WTC11 (cell line): ENCODE measurements at regions not wholly inside any gene's neighbourhood (a gene's known extent, or its start where the extent isn't known, plus 50 kb on each side); places are given as distances from the start of the nearest gene placed in this dataset.

ENCODE experiments used
- CBFB ChIP-seq: sonication (generic); formaldehyde crosslinking; IDR thresholded peaks from 2 replicates; pipeline ENCODE4 v1.8.1; 2022; ENCODE audit warnings: mild to moderate bottlenecking, low read depth, missing genetic modification reagents
- CTCF ChIP-seq: fragments of 200-600 bp; IDR thresholded peaks from 2 replicates; pipeline ENCODE4 v1.8.0; 2022; ENCODE audit warnings: antibody characterized with exemption
- E2F5 ChIP-seq: sonication (generic); formaldehyde crosslinking; IDR thresholded peaks from 2 replicates; pipeline ENCODE4 v1.8.1; 2022; ENCODE audit warnings: mild to moderate bottlenecking, moderate library complexity, missing genetic modification reagents
- ESRRA ChIP-seq: sonication (generic); formaldehyde crosslinking; IDR thresholded peaks from 2 replicates; pipeline ENCODE4 v1.8.1; 2022; ENCODE audit warnings: mild to moderate bottlenecking, missing genetic modification reagents, borderline replicate concordance
- FOXP4 ChIP-seq: sonication (generic); formaldehyde crosslinking; IDR thresholded peaks from 2 replicates; pipeline ENCODE4 v1.8.0; 2022; ENCODE audit warnings: mild to moderate bottlenecking, missing genetic modification reagents
- IRF2 ChIP-seq: sonication (generic); formaldehyde crosslinking; IDR thresholded peaks from 2 replicates; pipeline ENCODE4 v1.8.0; 2022; ENCODE audit warnings: low read depth, missing genetic modification reagents, borderline replicate concordance
- USF1 ChIP-seq: sonication (generic); formaldehyde crosslinking; IDR thresholded peaks from 2 replicates; pipeline ENCODE4 v1.8.0; 2022; ENCODE audit warnings: mild to moderate bottlenecking, missing genetic modification reagents
- ZNF138 ChIP-seq: sonication (generic); formaldehyde crosslinking; conservative IDR thresholded peaks from 2 replicates; pipeline ENCODE4 v1.8.1; 2022; ENCODE audit warnings: mild to moderate bottlenecking, moderate library complexity, missing genetic modification reagents
- ZNF232 ChIP-seq: sonication (generic); formaldehyde crosslinking; IDR thresholded peaks from 2 replicates; pipeline ENCODE4 v1.8.0; 2022; ENCODE audit warnings: mild to moderate bottlenecking, missing genetic modification reagents
- TF ChIP-seq, protein P1 (sequence below): sonication (generic); formaldehyde crosslinking; IDR thresholded peaks from 2 replicates; pipeline ENCODE4 v1.8.1; 2023; ENCODE audit warnings: mild to moderate bottlenecking, missing genetic modification reagents

- TF ChIP-seq IRF2 (CRISPR knock-in tag) (no peak), CTCF (no peak), E2F5 (no peak), USF1 (CRISPR knock-in tag) (no peak), ZNF138 (CRISPR knock-in tag) (no peak), ZNF232 (CRISPR knock-in tag) (no peak), CBFB (no peak), ESRRA (no peak), FOXP4 (CRISPR knock-in tag) (no peak)
- TF ChIP-seq, protein P1, sequence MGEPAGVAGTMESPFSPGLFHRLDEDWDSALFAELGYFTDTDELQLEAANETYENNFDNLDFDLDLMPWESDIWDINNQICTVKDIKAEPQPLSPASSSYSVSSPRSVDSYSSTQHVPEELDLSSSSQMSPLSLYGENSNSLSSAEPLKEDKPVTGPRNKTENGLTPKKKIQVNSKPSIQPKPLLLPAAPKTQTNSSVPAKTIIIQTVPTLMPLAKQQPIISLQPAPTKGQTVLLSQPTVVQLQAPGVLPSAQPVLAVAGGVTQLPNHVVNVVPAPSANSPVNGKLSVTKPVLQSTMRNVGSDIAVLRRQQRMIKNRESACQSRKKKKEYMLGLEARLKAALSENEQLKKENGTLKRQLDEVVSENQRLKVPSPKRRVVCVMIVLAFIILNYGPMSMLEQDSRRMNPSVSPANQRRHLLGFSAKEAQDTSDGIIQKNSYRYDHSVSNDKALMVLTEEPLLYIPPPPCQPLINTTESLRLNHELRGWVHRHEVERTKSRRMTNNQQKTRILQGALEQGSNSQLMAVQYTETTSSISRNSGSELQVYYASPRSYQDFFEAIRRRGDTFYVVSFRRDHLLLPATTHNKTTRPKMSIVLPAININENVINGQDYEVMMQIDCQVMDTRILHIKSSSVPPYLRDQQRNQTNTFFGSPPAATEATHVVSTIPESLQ = no peak
Measured at GRCh38 chr1:219989766-219990165, 56.5 kb downstream of the EPRS1 start.
